OCI-LY3 (cell line): ENCODE measurements at regions not wholly inside any gene's neighbourhood (a gene's known extent, or its start where the extent isn't known, plus 50 kb on each side); places are given as distances from the start of the nearest gene placed in this dataset.

Source experiments
- CTCF ChIP-seq: fragments of 200-600, 300-600 bp; sonication (generic); IDR thresholded peaks from 2 replicates; pipeline ENCODE4 v1.5.1; 2014; ENCODE audit warnings: antibody characterized with exemption, low read length, low read depth
- EZH2phosphoT487 ChIP-seq: fragments of 200-600 bp; shearing (Covaris generic); IDR thresholded peaks from 2 replicates; pipeline ENCODE4 v1.6.1; 2018; ENCODE audit warnings: antibody characterized with exemption, mixed run types, low read depth

- TF ChIP-seq CTCF = no peak
- no peak for TF ChIP-seq EZH2phosphoT487
These were observed 226.7 kb downstream of the LMBRD1 start for GRCh38 chr6:69570106-69570505.
